HK-2 (cell line): ENCODE measurements at regions not wholly inside any gene's neighbourhood (a gene's known extent, or its start where the extent isn't known, plus 50 kb on each side); places are given as distances from the start of the nearest gene placed in this dataset.
"Not testable (repeated sequence)": the region's sequence is repeated elsewhere in the genome, so short reads cannot be mapped to it uniquely, and the experiment has no call there.

Source experiments
- DNase-seq: peaks from one replicate; pipeline ENCODE4 v3.0.0-alpha.2; 2018; ENCODE audit not compliant: unreplicated experiment

GRCh38 chr16:48054881-48055601, 100.8 kb downstream of the ABCC12 start:
- peak; percentile 20 for DNase-seq

DNA sequence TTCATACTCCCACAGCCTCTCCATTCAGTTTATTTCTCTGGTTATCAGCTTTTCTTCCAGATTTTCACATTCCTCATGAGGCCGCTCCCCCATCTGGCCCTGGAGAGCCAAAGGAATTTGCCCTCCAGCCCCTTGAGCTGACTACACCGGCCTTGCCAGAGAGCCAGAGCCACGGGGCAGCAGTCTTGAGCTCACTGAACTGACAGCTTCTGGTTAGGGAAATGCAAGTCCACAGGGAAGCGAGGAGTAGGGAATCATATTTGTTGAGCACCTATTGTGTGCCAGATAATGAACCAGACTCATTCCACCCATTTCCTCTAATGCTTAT, 102.4 kb downstream of the ABCC12 start:
- DNase-seq = peak; percentile 14

DNA sequence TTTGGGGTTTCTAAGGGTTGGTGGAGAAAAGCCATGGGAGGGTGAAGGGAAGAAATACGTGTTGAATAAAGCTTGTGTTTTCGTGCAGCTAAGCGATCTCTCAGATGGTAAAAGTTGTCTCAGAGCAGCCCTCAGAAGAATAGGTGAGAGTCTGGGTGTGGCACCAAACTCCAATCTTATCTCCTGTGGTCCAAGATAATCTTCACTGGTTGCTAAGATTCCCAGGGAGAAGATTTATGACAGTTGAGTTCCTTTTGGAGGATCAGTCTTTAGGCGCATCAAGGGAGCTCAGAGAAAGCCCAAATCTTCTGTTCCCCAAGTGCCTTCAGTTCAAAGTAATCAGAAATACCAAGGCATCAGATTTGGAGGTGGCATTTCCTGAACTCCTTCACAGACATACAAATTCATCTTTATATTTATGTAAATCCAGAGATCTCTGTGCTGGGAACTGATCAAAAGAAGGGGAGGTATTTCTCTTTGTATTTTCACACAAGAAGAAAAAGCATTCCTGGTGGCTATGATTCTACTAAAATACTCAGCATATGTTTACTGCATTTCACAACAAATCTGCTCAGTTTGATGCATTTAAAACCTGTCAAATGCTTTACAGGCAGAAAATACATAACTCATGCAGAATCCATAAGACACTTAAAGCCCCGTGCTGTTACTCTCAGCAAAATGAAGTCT, 102.9 kb downstream of the ABCC12 start:
- no peak for DNase-seq

GRCh38 chr16:48050871-48051270, 104.9 kb downstream of the ABCC12 start:
- no peak for DNase-seq

DNA sequence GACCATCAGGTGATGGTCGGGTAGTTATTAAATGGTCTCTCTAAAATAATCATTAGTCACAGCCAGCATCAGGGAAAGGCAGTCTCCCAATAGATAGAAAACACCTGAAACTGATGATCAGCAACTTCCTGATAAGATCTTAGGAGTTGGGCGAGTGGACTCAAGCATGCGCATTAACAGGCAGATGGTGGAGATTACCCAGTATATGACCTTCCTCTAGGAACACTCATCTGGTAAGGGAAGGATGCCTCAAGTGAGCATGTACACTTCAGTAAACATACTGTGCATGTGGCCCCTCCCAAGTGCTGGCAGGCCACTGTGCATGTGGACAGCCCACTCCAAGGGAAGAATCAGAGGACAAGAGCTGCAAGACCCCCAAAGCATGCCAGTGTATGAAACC, 105.9 kb downstream of the ABCC12 start:
- no peak for DNase-seq

DNA sequence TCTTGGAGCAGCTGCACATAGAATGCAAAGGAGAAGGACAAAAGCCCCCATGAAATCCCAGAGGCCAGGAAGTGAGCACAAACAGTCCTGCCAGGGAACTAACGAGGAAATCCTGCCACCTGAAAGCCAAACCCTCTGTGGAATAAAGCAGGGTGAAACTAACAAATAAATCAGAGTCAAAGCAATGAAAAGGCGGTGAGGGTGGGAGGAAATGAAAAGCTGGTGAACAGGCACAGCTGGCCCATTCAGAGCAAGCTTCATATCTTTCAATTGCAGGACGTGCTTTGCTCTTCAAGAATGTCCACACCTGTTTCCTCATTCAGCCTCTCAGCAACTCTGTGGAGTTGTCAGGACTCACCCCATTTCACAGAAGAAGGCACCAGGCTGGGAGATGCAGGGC, 108.1 kb downstream of the ABCC12 start:
- DNase-seq = no peak

GRCh38 chr16:48047241-48047640, 108.6 kb downstream of the ABCC12 start:
- no peak for DNase-seq

DNA sequence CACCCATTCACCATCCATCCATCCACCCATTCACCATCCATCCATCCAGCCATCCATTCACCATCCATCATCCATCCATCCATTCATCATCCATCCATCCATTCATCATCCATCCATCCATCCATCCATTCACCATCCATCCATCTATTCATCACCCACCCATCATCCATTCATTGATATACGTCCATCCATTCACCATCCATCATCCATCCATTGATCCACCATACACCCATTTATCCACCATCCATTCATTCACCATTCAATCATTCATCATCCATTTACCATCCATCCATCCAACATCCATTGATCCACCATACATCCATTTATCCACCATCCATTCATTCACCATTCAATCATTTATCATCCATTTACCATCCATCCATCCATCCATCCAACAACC, 111.7 kb downstream of the ABCC12 start:
- DNase-seq = no peak

- DNase-seq = peak; percentile 6
Observed at GRCh38 chr16:48041981-48042421, 113.8 kb downstream of the ABCC12 start.

GRCh38 chr16:48035142-48035541, 120.7 kb downstream of the ABCC12 start:
- no peak for DNase-seq

GRCh38 chr16:48030926-48031325, 124.9 kb downstream of the ABCC12 start:
- DNase-seq = no peak

DNA sequence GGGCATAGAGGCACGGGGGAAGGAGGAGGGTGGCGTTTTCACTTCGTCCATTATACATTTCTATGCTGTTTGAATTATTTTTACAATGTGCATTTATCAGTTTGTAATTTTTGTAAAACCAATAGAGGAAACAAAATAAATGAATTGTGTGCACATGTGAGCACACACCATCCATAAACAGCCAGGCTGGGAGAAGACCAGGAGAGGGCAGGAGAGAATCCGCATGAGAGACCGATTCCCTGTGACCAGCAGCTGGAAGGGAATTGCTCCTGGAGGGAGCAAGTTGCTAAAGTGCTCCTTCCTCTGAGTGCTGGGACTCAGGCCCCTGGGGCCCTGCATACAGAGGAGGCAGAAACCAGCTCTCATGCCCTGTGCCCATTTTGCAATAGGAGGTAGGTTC, 126.0 kb downstream of the ABCC12 start:
- no peak for DNase-seq

GRCh38 chr16:48025359-48025758, 130.4 kb downstream of the ABCC12 start:
- no peak for DNase-seq

GRCh38 chr16:48024042-48024441, 131.8 kb downstream of the ABCC12 start:
- no peak for DNase-seq

DNA sequence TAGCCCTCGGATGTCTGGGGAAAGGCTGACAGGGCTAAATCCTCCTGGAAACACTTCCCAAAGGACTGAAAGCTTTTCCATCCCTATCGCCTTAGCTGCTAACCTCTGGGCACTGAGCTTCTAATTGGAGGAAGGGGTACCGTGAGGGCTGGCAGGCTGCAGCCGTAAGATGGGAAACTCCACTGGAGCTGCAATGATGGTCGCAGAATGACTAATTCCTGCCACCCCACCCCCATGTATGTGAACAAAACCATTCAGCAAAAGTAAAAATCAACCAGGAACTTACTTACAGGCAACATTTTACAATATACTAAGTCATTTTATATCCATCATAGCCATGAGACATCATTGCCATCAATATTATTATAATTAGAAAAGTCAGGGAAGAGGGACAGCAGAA, 133.3 kb downstream of the ABCC12 start:
- DNase-seq = no peak

- not testable (repeated sequence) for DNase-seq
Observed at GRCh38 chr16:48020617-48021016, 135.2 kb downstream of the ABCC12 start.

DNA sequence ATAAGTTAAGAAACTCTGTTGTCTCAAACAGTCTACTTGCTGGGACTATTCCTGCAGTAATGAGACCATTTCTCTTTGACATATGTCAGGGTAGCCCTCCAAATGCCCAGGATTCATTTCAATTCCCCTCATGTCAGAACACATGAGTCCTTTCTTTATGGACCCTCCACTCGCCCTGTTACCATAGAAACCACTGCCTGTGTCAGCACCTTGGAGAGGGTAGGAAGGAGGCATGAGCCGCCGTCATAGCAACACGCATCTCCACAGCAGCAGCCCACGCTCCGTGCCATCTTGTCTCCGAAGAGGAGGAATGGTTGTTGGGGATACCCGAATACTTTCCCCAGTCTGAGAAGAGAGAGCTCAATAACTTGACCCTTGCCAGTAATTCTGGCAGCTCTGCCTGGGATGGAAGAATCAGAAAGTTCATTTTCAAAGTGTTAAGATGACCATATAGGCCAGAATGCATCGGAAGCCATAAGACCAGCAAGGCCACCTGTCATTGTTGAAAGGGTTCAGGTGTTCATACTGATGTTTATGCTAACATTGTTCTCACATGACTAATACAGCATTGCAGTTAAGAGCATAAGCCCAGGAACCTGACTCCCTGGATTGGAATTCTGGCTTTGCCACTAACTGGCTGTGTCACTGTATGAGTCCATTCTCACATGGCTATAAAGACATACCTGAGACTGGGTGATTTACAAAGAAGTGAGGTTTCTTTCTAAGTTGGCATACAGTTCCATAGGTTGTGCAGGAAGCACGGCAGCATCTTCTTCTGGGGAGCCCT, 141.3 kb downstream of the ABCC12 start:
- peak; percentile 55 for DNase-seq

DNA sequence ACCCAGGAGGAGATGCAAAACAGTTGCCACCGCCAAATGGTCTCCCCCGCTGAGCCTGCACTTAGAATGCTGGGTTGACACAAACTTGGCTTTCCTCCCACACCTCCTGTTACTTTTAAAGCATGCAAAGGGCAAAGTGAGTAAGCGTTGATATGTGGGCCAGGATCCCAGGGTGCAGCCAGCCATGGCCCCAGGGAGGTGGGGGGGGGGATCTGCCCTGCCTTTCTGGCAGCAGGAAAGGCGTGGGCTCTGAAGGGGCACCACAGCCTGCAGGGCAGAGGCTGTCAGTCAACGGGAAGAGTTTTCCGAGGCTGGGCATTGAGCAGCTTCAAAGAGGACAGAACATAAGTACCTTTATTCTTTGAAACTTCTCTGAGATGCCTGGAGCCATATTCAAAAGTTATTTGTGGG, 142.3 kb downstream of the ABCC12 start:
- DNase-seq = peak; percentile 88

- no peak for DNase-seq
Observed at GRCh38 chr16:48011878-48012658, 143.7 kb downstream of the ABCC12 start.

- no peak for DNase-seq
Observed at GRCh38 chr16:48011466-48011865, 144.3 kb downstream of the ABCC12 start.

GRCh38 chr16:48008011-48008525, 147.7 kb downstream of the ABCC12 start:
- no peak for DNase-seq
